GM23338 (cell line): ENCODE measurements at regions not wholly inside any gene's neighbourhood (a gene's known extent, or its start where the extent isn't known, plus 50 kb on each side); places are given as distances from the start of the nearest gene placed in this dataset.

ENCODE experiments used
- ATAC-seq: fragments of 200-7000 bp; cut with Tn5 transposase; 3 replicates; pipeline ENCODE4 v1.9.1; 2020
- DNase-seq: peaks from one replicate; pipeline ENCODE4 v3.0.0-alpha.2; 2015; ENCODE audit warnings: low spot score
- H2AFZ ChIP-seq: fragments of 200-600 bp; sonication (generic); 2 replicates; pipeline ENCODE4 v1.8.0; 2016; ENCODE audit warnings: antibody characterized with exemption, mild to moderate bottlenecking, moderate library complexity
- H3F3A ChIP-seq: fragments of 200-600 bp; sonication (generic); replicated peaks from 2 replicates; pipeline ENCODE4 v1.8.0; 2017; ENCODE audit warnings: antibody characterized with exemption, mixed run types, low read depth
- H3K27ac ChIP-seq: fragments of 200-600 bp; sonication (generic); 2 replicates; pipeline ENCODE4 v1.6.1; 2016; ENCODE audit warnings: low read depth
- H3K27me3 ChIP-seq: fragments of 200-600 bp; sonication (generic); 2 replicates; pipeline ENCODE4 v1.8.0; 2016; ENCODE audit warnings: mild to moderate bottlenecking, mixed run types, moderate library complexity; ENCODE audit not compliant: insufficient read depth
- H3K36me3 ChIP-seq: fragments of 200-600 bp; sonication (generic); 2 replicates; pipeline ENCODE4 v1.8.0; 2016; ENCODE audit warnings: mild to moderate bottlenecking; ENCODE audit not compliant: insufficient read depth
- H3K4me1 ChIP-seq: fragments of 200-600 bp; sonication (generic); 2 replicates; pipeline ENCODE4 v1.8.0; 2016; ENCODE audit warnings: mild to moderate bottlenecking, moderate library complexity; ENCODE audit not compliant: insufficient read depth
- H3K4me2 ChIP-seq: fragments of 200-600 bp; sonication (generic); 2 replicates; pipeline ENCODE4 v1.7.1; 2017; ENCODE audit warnings: mixed run types
- H3K4me3 ChIP-seq: fragments of 200-600 bp; sonication (generic); 2 replicates; pipeline ENCODE4 v1.6.1; 2016; ENCODE audit warnings: mixed run types
- H3K79me2 ChIP-seq: fragments of 200-600 bp; sonication (generic); replicated peaks from 2 replicates; pipeline ENCODE4 v1.8.0; 2017; ENCODE audit warnings: mild to moderate bottlenecking; ENCODE audit not compliant: insufficient read depth
- H3K9me2 ChIP-seq: fragments of 200-600 bp; sonication (generic); 2 replicates; pipeline ENCODE4 v1.8.0; 2017; ENCODE audit not compliant: insufficient read depth
- H4K20me1 ChIP-seq: fragments of 200-600 bp; sonication (generic); replicated peaks from 2 replicates; pipeline ENCODE4 v1.8.0; 2017; ENCODE audit warnings: mild to moderate bottlenecking; ENCODE audit not compliant: insufficient read depth
- H3K27ac Mint-ChIP-seq: 2 replicates; pipeline ENCODE4 v1.8.0; 2020; ENCODE audit warnings: inconsistent platforms, mild to moderate bottlenecking, moderate library complexity, mixed read lengths
- H3K27me3 Mint-ChIP-seq: 3 replicates; pipeline ENCODE4 v1.8.0; 2022; ENCODE audit warnings: low read depth, mild to moderate bottlenecking, moderate library complexity, mixed read lengths, inconsistent platforms; ENCODE audit not compliant: insufficient read depth, poor library complexity
- H3K36me3 Mint-ChIP-seq: 3 replicates; pipeline ENCODE4 v1.8.0; 2021; ENCODE audit warnings: low read depth, mild to moderate bottlenecking, inconsistent platforms, moderate library complexity, mixed read lengths
- H3K4me1 Mint-ChIP-seq: 3 replicates; pipeline ENCODE4 v1.8.0; 2020; ENCODE audit warnings: mild to moderate bottlenecking, inconsistent platforms, mixed read lengths
- H3K4me3 Mint-ChIP-seq: 3 replicates; pipeline ENCODE4 v1.8.0; 2021; ENCODE audit warnings: moderate library complexity, mild to moderate bottlenecking, inconsistent platforms, mixed read lengths
- H3K9me3 Mint-ChIP-seq: 3 replicates; pipeline ENCODE4 v1.8.0; 2020; ENCODE audit warnings: moderate library complexity, mild to moderate bottlenecking, inconsistent platforms, mixed read lengths
- CREB1 ChIP-seq: fragments of 250-450 bp; sonication (Bioruptor Pico); IDR thresholded peaks from 2 replicates; pipeline ENCODE4 v1.5.0; 2020; ENCODE audit warnings: low read depth, mild to moderate bottlenecking, moderate library complexity
- EZH2 ChIP-seq: fragments of 200-600 bp; sonication (generic); IDR thresholded peaks from one replicate; pipeline ENCODE4 v1.8.0; 2017; ENCODE audit warnings: antibody characterized with exemption, mild to moderate bottlenecking, low read depth; ENCODE audit not compliant: unreplicated experiment
- EZH2phosphoT487 ChIP-seq: fragments of 200-600 bp; sonication (generic); IDR thresholded peaks from one replicate; pipeline ENCODE4 v1.8.1; 2018; ENCODE audit warnings: antibody characterized with exemption; ENCODE audit not compliant: unreplicated experiment
- JUNB ChIP-seq: IDR thresholded peaks from one replicate; pipeline ENCODE4 v1.6.1; 2016; ENCODE audit warnings: antibody characterized with exemption; ENCODE audit not compliant: unreplicated experiment
- NANOG ChIP-seq: IDR thresholded peaks from 2 replicates; pipeline ENCODE4 v1.6.1; 2016; ENCODE audit warnings: antibody characterized with exemption, borderline replicate concordance
- STAT1 ChIP-seq: IDR thresholded peaks from one replicate; pipeline ENCODE4 v1.6.1; 2016; ENCODE audit warnings: antibody characterized with exemption; ENCODE audit not compliant: unreplicated experiment
- ZNF114 ChIP-seq: fragments of 250-450 bp; sonication (Bioruptor Pico); IDR thresholded peaks from 2 replicates; pipeline ENCODE4 v1.5.0; 2020; ENCODE audit warnings: mild to moderate bottlenecking, moderate library complexity
- ZNF331 ChIP-seq: fragments of 250-450 bp; sonication (Bioruptor Pico); IDR thresholded peaks from 2 replicates; pipeline ENCODE4 v1.5.0; 2020; ENCODE audit warnings: low read depth, mild to moderate bottlenecking, moderate library complexity
- TF ChIP-seq, protein P1 (sequence below), 2 experiments: fragments of 200-600 bp in 1 of 2; sonication (generic) in 1 of 2; conservative IDR thresholded peaks; 2 replicates each; pipeline versions ENCODE4 v1.5.1 to v1.6.1; 2016 to 2017; ENCODE audit warnings: antibody characterized with exemption in 2 of 2, low read depth in 2 of 2, mild to moderate bottlenecking in 2 of 2, moderate library complexity in 1 of 2
- TF ChIP-seq, protein P2 (sequence below): fragments of 250-450 bp; sonication (Bioruptor Pico); IDR thresholded peaks from 2 replicates; pipeline ENCODE4 v1.5.0; 2020; ENCODE audit warnings: mild to moderate bottlenecking, moderate library complexity
- TF ChIP-seq, protein P3 (sequence below): IDR thresholded peaks from one replicate; pipeline ENCODE4 v1.6.1; 2018; ENCODE audit warnings: antibody characterized with exemption; ENCODE audit not compliant: unreplicated experiment
- TF ChIP-seq, protein P4 (sequence below): IDR thresholded peaks from 2 replicates; pipeline ENCODE4 v1.6.1; 2016; ENCODE audit warnings: antibody characterized with exemption

DNA sequence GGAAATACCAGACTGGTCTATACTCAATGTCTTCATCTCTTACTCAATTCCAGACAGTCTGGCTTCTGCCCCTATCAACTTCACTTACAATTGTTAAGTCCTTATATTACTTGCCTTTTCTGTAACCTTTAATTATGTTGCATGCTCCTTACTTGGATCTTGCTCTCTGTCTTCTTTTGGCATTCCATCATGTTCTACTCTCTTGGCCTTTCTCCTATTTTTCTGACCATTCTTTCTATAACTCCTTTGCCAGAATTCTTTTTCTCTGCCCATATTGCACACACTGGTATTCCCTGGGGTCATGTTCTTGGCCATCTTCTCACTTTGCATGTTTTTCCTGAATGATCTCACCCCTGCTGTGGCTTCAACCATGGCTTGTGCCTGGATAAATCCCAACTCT is 209.8 kb upstream of the ZNF462 start:
- Histone ChIP-seq H3K79me2 (no peaks in the 10 kb centered on the region), H4K20me1 (no peaks in the 10 kb centered on the region), H2AFZ (no peak overlapping the region), H3K9me2 (peaks cover 7% of the 10 kb centered on the region; the same call in 1 of the 2 replicates), H3K27me3 (no peaks in the 10 kb centered on the region), H3K4me3 (no peak overlapping the region), H3K27ac (no peak overlapping the region), H3K36me3 (no peaks in the 10 kb centered on the region), H3K4me1 (peaks cover 15% of the 10 kb centered on the region), H3F3A (no peaks in the 10 kb centered on the region), H3K4me2 (no peak overlapping the region)
- DNase-seq (no peak), ATAC-seq (no peak)
- no peak overlapping the region for H3K27ac Mint-ChIP-seq
- peaks cover 6% of the 10 kb centered on the region; the same call in 2 of the 3 replicates for H3K9me3 Mint-ChIP-seq
- peaks cover 2% of the 10 kb centered on the region for H3K27me3 Mint-ChIP-seq
- H3K4me1 Mint-ChIP-seq = peaks cover 17% of the 10 kb centered on the region
- no peaks in the 10 kb centered on the region; the same call in 1 of the 3 replicates for H3K36me3 Mint-ChIP-seq
- no peak overlapping the region for H3K4me3 Mint-ChIP-seq
- TF ChIP-seq, protein P1, sequence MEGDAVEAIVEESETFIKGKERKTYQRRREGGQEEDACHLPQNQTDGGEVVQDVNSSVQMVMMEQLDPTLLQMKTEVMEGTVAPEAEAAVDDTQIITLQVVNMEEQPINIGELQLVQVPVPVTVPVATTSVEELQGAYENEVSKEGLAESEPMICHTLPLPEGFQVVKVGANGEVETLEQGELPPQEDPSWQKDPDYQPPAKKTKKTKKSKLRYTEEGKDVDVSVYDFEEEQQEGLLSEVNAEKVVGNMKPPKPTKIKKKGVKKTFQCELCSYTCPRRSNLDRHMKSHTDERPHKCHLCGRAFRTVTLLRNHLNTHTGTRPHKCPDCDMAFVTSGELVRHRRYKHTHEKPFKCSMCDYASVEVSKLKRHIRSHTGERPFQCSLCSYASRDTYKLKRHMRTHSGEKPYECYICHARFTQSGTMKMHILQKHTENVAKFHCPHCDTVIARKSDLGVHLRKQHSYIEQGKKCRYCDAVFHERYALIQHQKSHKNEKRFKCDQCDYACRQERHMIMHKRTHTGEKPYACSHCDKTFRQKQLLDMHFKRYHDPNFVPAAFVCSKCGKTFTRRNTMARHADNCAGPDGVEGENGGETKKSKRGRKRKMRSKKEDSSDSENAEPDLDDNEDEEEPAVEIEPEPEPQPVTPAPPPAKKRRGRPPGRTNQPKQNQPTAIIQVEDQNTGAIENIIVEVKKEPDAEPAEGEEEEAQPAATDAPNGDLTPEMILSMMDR (conservative IDR thresholded peaks at IDR 0.05; ENCODE audit: low read depth in 2 of 2) = no peak
- TF ChIP-seq, protein P2, sequence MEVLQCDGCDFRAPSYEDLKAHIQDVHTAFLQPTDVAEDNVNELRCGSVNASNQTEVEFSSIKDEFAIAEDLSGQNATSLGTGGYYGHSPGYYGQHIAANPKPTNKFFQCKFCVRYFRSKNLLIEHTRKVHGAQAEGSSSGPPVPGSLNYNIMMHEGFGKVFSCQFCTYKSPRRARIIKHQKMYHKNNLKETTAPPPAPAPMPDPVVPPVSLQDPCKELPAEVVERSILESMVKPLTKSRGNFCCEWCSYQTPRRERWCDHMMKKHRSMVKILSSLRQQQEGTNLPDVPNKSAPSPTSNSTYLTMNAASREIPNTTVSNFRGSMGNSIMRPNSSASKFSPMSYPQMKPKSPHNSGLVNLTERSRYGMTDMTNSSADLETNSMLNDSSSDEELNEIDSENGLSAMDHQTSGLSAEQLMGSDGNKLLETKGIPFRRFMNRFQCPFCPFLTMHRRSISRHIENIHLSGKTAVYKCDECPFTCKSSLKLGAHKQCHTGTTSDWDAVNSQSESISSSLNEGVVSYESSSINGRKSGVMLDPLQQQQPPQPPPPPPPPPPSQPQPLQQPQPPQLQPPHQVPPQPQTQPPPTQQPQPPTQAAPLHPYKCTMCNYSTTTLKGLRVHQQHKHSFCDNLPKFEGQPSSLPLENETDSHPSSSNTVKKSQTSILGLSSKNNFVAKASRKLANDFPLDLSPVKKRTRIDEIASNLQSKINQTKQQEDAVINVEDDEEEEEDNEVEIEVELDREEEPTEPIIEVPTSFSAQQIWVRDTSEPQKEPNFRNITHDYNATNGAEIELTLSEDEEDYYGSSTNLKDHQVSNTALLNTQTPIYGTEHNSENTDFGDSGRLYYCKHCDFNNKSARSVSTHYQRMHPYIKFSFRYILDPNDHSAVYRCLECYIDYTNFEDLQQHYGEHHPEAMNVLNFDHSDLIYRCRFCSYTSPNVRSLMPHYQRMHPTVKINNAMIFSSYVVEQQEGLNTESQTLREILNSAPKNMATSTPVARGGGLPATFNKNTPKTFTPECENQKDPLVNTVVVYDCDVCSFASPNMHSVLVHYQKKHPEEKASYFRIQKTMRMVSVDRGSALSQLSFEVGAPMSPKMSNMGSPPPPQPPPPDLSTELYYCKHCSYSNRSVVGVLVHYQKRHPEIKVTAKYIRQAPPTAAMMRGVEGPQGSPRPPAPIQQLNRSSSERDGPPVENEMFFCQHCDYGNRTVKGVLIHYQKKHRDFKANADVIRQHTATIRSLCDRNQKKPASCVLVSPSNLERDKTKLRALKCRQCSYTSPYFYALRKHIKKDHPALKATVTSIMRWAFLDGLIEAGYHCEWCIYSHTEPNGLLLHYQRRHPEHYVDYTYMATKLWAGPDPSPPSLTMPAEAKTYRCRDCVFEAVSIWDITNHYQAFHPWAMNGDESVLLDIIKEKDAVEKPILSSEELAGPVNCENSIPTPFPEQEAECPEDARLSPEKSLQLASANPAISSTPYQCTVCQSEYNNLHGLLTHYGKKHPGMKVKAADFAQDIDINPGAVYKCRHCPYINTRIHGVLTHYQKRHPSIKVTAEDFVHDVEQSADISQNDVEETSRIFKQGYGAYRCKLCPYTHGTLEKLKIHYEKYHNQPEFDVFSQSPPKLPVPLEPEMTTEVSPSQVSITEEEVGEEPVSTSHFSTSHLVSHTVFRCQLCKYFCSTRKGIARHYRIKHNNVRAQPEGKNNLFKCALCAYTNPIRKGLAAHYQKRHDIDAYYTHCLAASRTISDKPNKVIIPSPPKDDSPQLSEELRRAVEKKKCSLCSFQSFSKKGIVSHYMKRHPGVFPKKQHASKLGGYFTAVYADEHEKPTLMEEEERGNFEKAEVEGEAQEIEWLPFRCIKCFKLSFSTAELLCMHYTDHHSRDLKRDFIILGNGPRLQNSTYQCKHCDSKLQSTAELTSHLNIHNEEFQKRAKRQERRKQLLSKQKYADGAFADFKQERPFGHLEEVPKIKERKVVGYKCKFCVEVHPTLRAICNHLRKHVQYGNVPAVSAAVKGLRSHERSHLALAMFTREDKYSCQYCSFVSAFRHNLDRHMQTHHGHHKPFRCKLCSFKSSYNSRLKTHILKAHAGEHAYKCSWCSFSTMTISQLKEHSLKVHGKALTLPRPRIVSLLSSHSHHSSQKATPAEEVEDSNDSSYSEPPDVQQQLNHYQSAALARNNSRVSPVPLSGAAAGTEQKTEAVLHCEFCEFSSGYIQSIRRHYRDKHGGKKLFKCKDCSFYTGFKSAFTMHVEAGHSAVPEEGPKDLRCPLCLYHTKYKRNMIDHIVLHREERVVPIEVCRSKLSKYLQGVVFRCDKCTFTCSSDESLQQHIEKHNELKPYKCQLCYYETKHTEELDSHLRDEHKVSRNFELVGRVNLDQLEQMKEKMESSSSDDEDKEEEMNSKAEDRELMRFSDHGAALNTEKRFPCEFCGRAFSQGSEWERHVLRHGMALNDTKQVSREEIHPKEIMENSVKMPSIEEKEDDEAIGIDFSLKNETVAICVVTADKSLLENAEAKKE (CRISPR knock-in tag) = no peak
- TF ChIP-seq NANOG = no peak
- TF ChIP-seq, protein P3, sequence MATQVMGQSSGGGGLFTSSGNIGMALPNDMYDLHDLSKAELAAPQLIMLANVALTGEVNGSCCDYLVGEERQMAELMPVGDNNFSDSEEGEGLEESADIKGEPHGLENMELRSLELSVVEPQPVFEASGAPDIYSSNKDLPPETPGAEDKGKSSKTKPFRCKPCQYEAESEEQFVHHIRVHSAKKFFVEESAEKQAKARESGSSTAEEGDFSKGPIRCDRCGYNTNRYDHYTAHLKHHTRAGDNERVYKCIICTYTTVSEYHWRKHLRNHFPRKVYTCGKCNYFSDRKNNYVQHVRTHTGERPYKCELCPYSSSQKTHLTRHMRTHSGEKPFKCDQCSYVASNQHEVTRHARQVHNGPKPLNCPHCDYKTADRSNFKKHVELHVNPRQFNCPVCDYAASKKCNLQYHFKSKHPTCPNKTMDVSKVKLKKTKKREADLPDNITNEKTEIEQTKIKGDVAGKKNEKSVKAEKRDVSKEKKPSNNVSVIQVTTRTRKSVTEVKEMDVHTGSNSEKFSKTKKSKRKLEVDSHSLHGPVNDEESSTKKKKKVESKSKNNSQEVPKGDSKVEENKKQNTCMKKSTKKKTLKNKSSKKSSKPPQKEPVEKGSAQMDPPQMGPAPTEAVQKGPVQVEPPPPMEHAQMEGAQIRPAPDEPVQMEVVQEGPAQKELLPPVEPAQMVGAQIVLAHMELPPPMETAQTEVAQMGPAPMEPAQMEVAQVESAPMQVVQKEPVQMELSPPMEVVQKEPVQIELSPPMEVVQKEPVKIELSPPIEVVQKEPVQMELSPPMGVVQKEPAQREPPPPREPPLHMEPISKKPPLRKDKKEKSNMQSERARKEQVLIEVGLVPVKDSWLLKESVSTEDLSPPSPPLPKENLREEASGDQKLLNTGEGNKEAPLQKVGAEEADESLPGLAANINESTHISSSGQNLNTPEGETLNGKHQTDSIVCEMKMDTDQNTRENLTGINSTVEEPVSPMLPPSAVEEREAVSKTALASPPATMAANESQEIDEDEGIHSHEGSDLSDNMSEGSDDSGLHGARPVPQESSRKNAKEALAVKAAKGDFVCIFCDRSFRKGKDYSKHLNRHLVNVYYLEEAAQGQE = no peak
- TF ChIP-seq EZH2phosphoT487 = no peak
- TF ChIP-seq CREB1 (CRISPR knock-in tag) = no peak
- TF ChIP-seq JUNB = no peak
- TF ChIP-seq STAT1 = no peak
- TF ChIP-seq ZNF114 (CRISPR knock-in tag) = no peak
- TF ChIP-seq, protein P4, sequence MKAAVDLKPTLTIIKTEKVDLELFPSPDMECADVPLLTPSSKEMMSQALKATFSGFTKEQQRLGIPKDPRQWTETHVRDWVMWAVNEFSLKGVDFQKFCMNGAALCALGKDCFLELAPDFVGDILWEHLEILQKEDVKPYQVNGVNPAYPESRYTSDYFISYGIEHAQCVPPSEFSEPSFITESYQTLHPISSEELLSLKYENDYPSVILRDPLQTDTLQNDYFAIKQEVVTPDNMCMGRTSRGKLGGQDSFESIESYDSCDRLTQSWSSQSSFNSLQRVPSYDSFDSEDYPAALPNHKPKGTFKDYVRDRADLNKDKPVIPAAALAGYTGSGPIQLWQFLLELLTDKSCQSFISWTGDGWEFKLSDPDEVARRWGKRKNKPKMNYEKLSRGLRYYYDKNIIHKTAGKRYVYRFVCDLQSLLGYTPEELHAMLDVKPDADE = no peak
- no peak for TF ChIP-seq ZNF331
- no peak for TF ChIP-seq EZH2
